Neural crest cell (in vitro differentiated cells): ENCODE measurements at regions not wholly inside any gene's neighbourhood (a gene's known extent, or its start where the extent isn't known, plus 50 kb on each side); places are given as distances from the start of the nearest gene placed in this dataset.

Experiments
- DNase-seq: peaks from one replicate; pipeline ENCODE4 v3.0.0; 2021; ENCODE audit warnings: low read depth, mixed read lengths, low spot score
- H3K27ac Mint-ChIP-seq: one replicate; pipeline ENCODE4 v1.8.0; 2021; ENCODE audit warnings: mild to moderate bottlenecking, mixed read lengths; ENCODE audit not compliant: unreplicated experiment
- H3K27me3 Mint-ChIP-seq: 2 replicates; pipeline ENCODE4 v1.8.0; 2021; ENCODE audit warnings: low read depth, mild to moderate bottlenecking, mixed read lengths
- H3K36me3 Mint-ChIP-seq: 2 replicates; pipeline ENCODE4 v1.8.0; 2021; ENCODE audit warnings: low read depth, mild to moderate bottlenecking, mixed read lengths
- H3K4me1 Mint-ChIP-seq: 2 replicates; pipeline ENCODE4 v1.8.0; 2021; ENCODE audit warnings: mixed read lengths
- H3K4me3 Mint-ChIP-seq: one replicate; pipeline ENCODE4 v1.8.0; 2021; ENCODE audit warnings: mild to moderate bottlenecking, mixed read lengths
- H3K9me3 Mint-ChIP-seq: 2 replicates; pipeline ENCODE4 v1.8.0; 2021; ENCODE audit warnings: mixed read lengths
- TF ChIP-seq, protein P1 (sequence below): fragments of 200-600 bp; sonication (generic); conservative IDR thresholded peaks from 2 replicates; pipeline ENCODE4 v1.5.0; 2021; ENCODE audit warnings: antibody characterized with exemption, mild to moderate bottlenecking

DNA sequence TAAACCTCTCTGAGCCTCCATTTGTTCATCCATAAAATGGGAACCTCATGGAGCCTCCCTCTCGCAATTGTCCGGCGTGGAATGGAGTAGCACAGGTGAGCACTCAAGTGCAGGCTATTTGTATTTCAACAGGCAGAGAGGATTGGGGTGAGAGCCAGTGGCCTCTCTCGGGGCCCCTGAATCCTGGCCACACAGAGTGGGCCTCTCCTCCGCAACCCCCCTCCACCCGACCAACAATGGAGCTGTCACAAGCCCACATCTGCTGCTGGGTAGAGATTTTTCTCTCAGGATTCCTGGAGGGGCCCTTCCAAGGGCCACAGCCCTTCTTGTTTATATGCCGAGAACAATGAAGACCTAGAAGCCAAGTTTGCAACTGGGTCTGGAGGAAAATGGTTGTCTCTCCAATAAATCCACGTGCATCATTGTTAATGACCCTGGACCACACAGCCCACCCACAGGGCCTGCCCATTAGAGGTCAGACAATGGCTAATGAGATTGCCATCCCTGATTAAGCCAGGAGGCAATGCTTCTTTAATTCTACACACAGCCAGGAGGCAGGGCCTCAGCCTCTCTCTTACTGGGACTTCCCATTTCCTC lies 233.0 kb downstream of the ANKRD60 start:
- TF ChIP-seq, protein P1, sequence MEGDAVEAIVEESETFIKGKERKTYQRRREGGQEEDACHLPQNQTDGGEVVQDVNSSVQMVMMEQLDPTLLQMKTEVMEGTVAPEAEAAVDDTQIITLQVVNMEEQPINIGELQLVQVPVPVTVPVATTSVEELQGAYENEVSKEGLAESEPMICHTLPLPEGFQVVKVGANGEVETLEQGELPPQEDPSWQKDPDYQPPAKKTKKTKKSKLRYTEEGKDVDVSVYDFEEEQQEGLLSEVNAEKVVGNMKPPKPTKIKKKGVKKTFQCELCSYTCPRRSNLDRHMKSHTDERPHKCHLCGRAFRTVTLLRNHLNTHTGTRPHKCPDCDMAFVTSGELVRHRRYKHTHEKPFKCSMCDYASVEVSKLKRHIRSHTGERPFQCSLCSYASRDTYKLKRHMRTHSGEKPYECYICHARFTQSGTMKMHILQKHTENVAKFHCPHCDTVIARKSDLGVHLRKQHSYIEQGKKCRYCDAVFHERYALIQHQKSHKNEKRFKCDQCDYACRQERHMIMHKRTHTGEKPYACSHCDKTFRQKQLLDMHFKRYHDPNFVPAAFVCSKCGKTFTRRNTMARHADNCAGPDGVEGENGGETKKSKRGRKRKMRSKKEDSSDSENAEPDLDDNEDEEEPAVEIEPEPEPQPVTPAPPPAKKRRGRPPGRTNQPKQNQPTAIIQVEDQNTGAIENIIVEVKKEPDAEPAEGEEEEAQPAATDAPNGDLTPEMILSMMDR, result no peak
- Mint-ChIP-seq H3K4me1 (peaks cover 22% of the 10 kb centered on the region), H3K4me3 (no peak overlapping the region), H3K36me3 (no peaks in the 10 kb centered on the region), H3K27me3 (peaks cover 41% of the 10 kb centered on the region), H3K9me3 (no peaks in the 10 kb centered on the region), H3K27ac (no peak overlapping the region)
- DNase-seq, result no peak

DNA sequence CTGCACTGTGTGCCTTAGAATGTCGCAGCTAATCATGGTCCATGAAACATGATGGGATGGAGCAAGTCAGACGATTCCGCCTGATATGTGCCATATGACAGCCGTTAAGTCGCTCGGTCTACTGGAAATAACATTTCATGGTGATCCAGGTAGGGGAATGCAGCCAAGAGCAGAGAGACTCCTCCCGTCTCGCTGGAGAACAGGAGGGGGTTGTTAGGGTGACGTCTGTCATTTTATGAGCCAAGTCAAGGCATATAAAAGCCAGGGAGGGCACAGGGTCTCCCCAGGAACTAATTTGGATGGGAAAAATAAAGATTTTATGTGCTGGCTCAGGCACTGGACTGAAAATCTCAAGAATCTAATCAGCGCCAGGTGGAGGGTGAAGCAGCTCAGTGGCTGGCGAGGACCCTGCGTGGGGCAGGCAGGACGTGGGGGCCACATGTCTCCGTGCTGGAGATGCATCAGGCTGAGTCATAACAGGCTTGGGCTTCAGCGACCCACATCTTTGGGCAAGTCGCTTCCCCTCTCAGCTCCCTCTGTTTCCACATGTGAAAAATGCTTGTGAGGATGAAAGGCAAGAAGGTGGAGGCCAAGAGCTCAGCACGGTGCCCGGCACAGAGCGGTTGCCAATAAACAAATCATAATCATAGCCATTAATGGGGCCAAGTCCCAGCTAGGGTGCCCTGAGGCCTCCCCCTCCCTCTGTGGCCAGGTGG lies 234.6 kb downstream of the ANKRD60 start:
- peaks cover 10% of the 10 kb centered on the region for H3K4me1 Mint-ChIP-seq
- peaks cover 34% of the 10 kb centered on the region for H3K27me3 Mint-ChIP-seq
- no peak overlapping the region for H3K4me3 Mint-ChIP-seq
- no peaks in the 10 kb centered on the region for H3K36me3 Mint-ChIP-seq
- TF ChIP-seq, protein P1, result no peak
- no peaks in the 10 kb centered on the region for H3K9me3 Mint-ChIP-seq
- no peak for DNase-seq
- H3K27ac Mint-ChIP-seq, result no peak overlapping the region

DNA sequence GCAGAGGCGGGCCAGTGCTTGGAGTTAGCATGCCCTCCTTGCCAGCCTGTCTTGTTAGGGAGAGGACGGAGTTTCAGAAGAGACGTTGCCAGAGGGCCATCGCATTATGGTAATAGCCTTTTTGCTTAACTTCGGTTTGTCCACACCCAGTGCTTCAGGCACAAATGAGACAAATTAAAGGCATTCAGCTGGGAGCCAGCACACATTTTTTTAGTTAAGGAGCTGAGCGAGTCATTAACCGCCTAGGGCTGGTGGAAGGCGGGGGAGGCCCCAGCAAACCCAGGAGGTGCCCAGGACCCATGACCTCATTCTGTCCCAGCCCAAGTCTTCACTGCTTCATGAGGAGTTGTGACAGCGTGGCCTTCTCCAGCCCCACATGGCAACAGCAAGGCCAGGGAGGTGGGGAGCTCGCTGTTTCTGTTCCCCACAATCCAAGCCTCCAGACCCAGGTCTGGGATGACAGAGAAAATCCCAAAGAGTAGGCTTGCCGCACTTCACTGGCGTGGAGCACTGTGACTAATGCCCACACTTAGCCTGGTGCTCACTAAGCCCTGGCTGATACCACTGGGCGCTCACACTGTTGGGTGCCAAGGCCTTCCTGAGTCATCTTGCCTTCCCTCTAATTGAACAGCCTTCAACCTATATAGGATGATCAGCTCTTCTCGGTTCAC lies 237.1 kb downstream of the ANKRD60 start:
- H3K27ac Mint-ChIP-seq, result no peak overlapping the region
- no peak for DNase-seq
- H3K9me3 Mint-ChIP-seq, result no peaks in the 10 kb centered on the region
- no peaks in the 10 kb centered on the region for H3K36me3 Mint-ChIP-seq
- TF ChIP-seq, protein P1, result no peak
- H3K27me3 Mint-ChIP-seq, result peaks cover 12% of the 10 kb centered on the region
- H3K4me3 Mint-ChIP-seq, result no peak overlapping the region
- peaks cover 5% of the 10 kb centered on the region for H3K4me1 Mint-ChIP-seq

DNA sequence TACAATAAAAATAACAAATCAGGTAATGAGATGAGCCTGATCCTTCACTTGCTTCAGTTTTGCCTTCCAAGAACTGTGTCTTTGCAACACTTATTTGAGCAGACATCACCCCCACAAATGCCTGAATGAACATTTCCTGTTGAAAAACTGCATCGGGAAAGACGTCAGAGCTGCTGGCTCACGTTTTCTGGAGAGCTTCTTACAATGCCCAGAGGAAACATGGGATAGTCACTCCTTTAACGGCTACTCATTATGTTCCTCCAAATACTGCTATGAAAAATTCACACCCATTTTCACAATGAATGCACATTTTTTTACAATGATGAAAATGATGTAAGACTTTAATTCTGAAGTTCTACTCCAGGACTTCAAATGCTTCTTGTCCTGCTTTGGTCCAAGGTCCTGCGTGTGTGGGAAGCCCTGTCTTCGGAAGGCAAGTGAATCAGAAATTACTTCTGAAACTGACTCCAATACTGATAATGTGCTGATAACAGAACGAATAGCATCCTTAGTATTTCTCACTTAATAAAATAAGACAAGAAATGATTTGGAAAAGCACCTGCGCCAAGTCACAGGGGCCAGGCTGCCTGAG lies 238.0 kb downstream of the ANKRD60 start:
- Mint-ChIP-seq H3K36me3 (no peaks in the 10 kb centered on the region), H3K4me3 (no peak overlapping the region), H3K4me1 (peaks cover 5% of the 10 kb centered on the region), H3K9me3 (no peaks in the 10 kb centered on the region), H3K27me3 (peaks cover 12% of the 10 kb centered on the region), H3K27ac (no peak overlapping the region)
- TF ChIP-seq, protein P1, result no peak
- DNase-seq, result no peak

DNA sequence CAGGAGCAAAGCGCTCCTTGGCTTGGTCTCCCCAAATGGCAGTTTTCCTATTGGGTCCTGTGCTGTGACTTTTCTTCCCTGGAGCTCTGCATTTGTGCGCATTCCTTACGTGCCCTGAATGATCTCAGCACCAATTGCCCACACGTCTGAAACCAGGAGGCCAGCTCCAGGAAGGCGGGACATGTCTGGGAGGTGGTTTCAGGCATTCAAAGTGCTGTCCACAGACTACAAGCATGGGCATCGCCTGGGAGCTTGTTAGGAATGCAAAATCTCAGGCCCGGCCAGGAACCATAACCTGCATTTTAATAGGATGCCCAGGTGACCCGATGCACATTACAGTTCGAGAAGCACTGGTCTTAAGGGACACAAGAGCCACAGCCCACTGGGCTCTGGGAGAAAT lies 239.6 kb downstream of the ANKRD60 start:
- H3K4me1 Mint-ChIP-seq, result peaks cover 5% of the 10 kb centered on the region
- H3K36me3 Mint-ChIP-seq, result no peaks in the 10 kb centered on the region
- no peak overlapping the region for H3K4me3 Mint-ChIP-seq
- H3K27ac Mint-ChIP-seq, result no peak overlapping the region
- DNase-seq, result no peak
- TF ChIP-seq, protein P1, result no peak
- no peaks in the 10 kb centered on the region for H3K9me3 Mint-ChIP-seq
- peaks cover 12% of the 10 kb centered on the region for H3K27me3 Mint-ChIP-seq
